IPS-18a (cell line): ENCODE measurements at regions not wholly inside any gene's neighbourhood (a gene's known extent, or its start where the extent isn't known, plus 50 kb on each side); places are given as distances from the start of the nearest gene placed in this dataset.
A peak's percentile ranks its signal among the peaks of the same experiment; 100 is the strongest.

Source experiments
- H3K27ac ChIP-seq: one replicate; pipeline ENCODE4 v1.5.1; 2013; ENCODE audit warnings: low read length
- H3K27me3 ChIP-seq: one replicate; pipeline ENCODE4 v1.6.1; 2013; ENCODE audit warnings: mild to moderate bottlenecking, low read length; ENCODE audit not compliant: control insufficient read depth, insufficient read depth
- H3K36me3 ChIP-seq: one replicate; pipeline ENCODE4 v1.6.1; 2013; ENCODE audit warnings: low read depth, low read length; ENCODE audit not compliant: control insufficient read depth
- H3K4me1 ChIP-seq: one replicate; pipeline ENCODE4 v1.6.1; 2013; ENCODE audit warnings: low read depth, low read length; ENCODE audit not compliant: control insufficient read depth
- H3K4me3 ChIP-seq: one replicate; pipeline ENCODE4 v1.5.1; 2013; ENCODE audit warnings: low read length
- H3K9ac ChIP-seq: one replicate; pipeline ENCODE4 v1.6.1; 2013; ENCODE audit warnings: mild to moderate bottlenecking, low read length, moderate library complexity
- H3K9me3 ChIP-seq: one replicate; pipeline ENCODE4 v1.6.1; 2013; ENCODE audit warnings: low read depth, low read length; ENCODE audit not compliant: control insufficient read depth

GRCh38 chr5:148903587-148903986 lies 77.2 kb downstream of the ADRB2 start:
- Histone ChIP-seq H3K4me3 (no peak overlapping the region), H3K27ac (no peak overlapping the region), H3K4me1 (no peaks in the 10 kb centered on the region), H3K36me3 (no peaks in the 10 kb centered on the region), H3K9me3 (no peaks in the 10 kb centered on the region), H3K9ac (no peak overlapping the region), H3K27me3 (no peaks in the 10 kb centered on the region)

DNA sequence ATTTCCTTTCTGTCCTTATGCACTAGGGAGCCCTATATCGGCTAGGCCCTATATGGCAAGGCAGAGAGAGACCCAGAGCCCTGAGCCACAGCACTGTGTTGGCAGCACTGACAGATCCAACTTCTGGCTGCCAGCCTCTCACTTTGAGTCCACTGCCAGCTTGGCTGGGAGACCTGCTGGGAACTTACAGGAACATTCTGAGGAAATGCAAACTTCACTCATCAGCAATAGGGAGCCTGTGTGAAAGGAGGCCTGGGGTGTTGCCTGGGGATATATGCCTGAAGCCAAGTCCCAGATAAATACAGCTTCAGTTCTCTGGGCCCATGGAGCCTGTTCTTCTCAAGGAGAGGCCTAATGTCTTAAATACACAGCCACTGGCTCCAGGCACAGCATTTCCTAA lies 78.0 kb downstream of the ADRB2 start:
- Histone ChIP-seq H3K36me3 (no peaks in the 10 kb centered on the region), H3K4me1 (no peaks in the 10 kb centered on the region), H3K9me3 (no peaks in the 10 kb centered on the region), H3K27me3 (no peaks in the 10 kb centered on the region), H3K4me3 (no peak overlapping the region), H3K27ac (no peak overlapping the region), H3K9ac (no peak overlapping the region)

DNA sequence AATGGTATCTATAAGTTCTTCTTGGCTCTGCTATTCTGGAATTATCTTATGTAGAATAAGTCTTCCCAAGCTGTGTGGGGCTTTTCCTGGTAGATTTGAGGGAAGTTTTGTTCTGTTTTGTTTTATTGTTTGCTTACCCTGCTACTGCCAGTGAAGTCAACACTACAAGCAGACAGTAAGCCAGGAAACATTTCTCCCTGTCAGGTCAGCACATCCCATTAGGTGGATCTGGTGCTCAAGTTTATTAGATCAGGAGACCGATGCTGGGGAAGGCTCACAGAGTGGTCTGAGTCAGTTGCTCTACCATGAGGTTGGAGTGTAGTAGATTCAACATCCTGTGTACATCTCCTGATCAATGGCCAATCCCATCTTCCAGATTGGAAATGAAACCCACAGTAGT lies 79.1 kb downstream of the ADRB2 start:
- Histone ChIP-seq H3K9me3 (no peaks in the 10 kb centered on the region), H3K4me1 (no peaks in the 10 kb centered on the region), H3K4me3 (no peak overlapping the region), H3K36me3 (no peaks in the 10 kb centered on the region), H3K27me3 (no peaks in the 10 kb centered on the region), H3K9ac (no peak overlapping the region), H3K27ac (no peak overlapping the region)

DNA sequence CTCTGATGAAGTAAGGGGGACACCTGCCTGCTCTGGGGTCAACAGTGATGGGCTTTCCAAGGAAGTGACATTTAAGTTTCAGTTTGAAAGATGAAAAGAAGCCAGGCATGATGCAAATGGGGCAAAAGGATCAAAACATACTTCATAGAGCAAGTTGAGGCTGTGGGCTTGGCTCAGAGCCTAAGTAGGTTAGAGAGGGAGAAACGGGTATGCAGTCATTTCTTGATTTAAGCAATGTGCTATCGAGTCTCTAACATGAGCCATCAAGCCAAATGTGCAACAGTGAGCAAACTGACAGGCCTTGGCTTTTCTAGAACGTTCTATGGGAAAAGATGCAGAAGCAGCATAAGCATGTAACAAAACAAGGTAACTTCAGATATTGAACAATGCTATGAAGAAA lies 80.6 kb downstream of the ADRB2 start:
- Histone ChIP-seq H3K9me3 (no peaks in the 10 kb centered on the region), H3K27ac (no peak overlapping the region), H3K4me3 (no peak overlapping the region), H3K4me1 (no peaks in the 10 kb centered on the region), H3K36me3 (no peaks in the 10 kb centered on the region), H3K9ac (no peak overlapping the region), H3K27me3 (no peaks in the 10 kb centered on the region)

DNA sequence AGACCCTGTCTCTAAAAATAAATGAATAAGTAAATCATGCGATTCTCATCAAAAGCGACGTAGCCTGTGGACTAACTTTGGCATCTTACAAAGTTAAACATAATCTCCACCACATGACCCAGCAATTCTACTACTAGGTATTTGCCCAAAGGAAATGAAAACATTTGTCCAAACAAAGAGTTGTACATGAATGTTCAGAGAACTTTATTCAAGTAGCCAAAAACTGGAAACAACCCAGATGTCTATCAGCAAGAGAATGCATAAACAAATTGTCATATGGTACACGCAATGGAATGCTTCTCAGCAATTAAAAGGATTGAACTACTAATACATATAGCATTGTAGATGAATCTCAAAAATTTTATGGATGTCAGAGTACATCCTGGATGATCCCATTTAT lies 82.6 kb downstream of the ADRB2 start:
- no peak overlapping the region for H3K4me3 ChIP-seq
- no peaks in the 10 kb centered on the region for H3K27me3 ChIP-seq
- no peak overlapping the region for H3K9ac ChIP-seq
- H3K27ac ChIP-seq, result no peak overlapping the region
- H3K9me3 ChIP-seq, result no peaks in the 10 kb centered on the region
- peaks cover 16% of the 10 kb centered on the region for H3K4me1 ChIP-seq
- no peaks in the 10 kb centered on the region for H3K36me3 ChIP-seq

- Histone ChIP-seq H3K4me1 (peaks cover 16% of the 10 kb centered on the region), H3K27ac (no peak overlapping the region), H3K4me3 (no peak overlapping the region)
Measured at GRCh38 chr5:148909766-148910165, 83.4 kb downstream of the ADRB2 start.

GRCh38 chr5:148910216-148910615 lies 83.8 kb downstream of the ADRB2 start:
- Histone ChIP-seq H3K4me3 (no peak overlapping the region), H3K36me3 (no peaks in the 10 kb centered on the region), H3K9me3 (no peaks in the 10 kb centered on the region), H3K4me1 (peaks cover 16% of the 10 kb centered on the region), H3K9ac (no peak overlapping the region), H3K27ac (no peak overlapping the region), H3K27me3 (no peaks in the 10 kb centered on the region)

More at GRCh38 chr5:148909766-148910165, 83.4 kb downstream of the ADRB2 start:
- no peak overlapping the region for H3K9ac ChIP-seq
- H3K27me3 ChIP-seq, result no peaks in the 10 kb centered on the region
- no peaks in the 10 kb centered on the region for H3K9me3 ChIP-seq
- no peaks in the 10 kb centered on the region for H3K36me3 ChIP-seq

DNA sequence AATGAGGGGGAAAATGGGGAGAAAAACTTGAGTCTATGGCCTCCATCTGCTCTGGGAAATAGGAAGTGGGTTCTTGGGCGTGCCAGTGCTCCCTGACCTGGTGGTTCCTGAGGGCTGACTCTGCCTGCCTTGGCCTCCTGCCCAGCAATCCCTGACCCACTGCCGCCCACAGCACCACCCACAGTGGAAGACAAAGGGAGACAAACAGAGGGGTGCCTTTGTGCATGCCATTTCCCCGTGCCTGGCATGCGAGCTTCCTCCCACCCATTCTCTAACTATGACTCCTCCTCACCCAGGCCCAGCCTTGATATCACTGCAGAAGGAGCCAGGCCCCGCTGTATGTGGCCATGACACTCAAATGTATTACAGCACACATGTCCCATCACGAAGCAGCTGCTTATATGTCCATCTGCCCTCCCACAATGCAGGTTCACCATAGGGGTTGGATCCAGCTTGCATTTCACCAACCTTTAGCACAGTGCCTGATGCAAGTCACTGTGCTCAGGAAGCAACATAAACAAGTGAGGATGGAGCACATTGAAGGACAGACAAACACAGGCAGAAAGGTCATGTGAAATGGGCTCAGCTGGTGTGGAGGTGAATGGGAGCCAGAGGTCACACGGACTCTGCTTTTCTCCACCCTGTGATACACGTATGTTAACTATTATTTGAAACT lies 84.4 kb downstream of the ADRB2 start:
- no peak overlapping the region for H3K27ac ChIP-seq
- no peaks in the 10 kb centered on the region for H3K9me3 ChIP-seq
- H3K4me1 ChIP-seq, result peaks cover 16% of the 10 kb centered on the region
- no peaks in the 10 kb centered on the region for H3K27me3 ChIP-seq
- H3K4me3 ChIP-seq, result no peak overlapping the region
- no peaks in the 10 kb centered on the region for H3K36me3 ChIP-seq
- no peak overlapping the region for H3K9ac ChIP-seq

GRCh38 chr5:148911386-148911785 lies 85.0 kb downstream of the ADRB2 start:
- Histone ChIP-seq H3K36me3 (no peaks in the 10 kb centered on the region), H3K27me3 (no peaks in the 10 kb centered on the region), H3K4me3 (no peak overlapping the region), H3K9ac (no peak overlapping the region), H3K4me1 (peaks cover 16% of the 10 kb centered on the region), H3K9me3 (no peaks in the 10 kb centered on the region), H3K27ac (no peak overlapping the region)

- Histone ChIP-seq H3K9me3 (no peaks in the 10 kb centered on the region), H3K4me1 (peaks cover 16% of the 10 kb centered on the region), H3K9ac (no peak overlapping the region), H3K27ac (no peak overlapping the region), H3K36me3 (no peaks in the 10 kb centered on the region), H3K27me3 (no peaks in the 10 kb centered on the region), H3K4me3 (no peak overlapping the region)
Measured at GRCh38 chr5:148912146-148912545, 85.7 kb downstream of the ADRB2 start.

DNA sequence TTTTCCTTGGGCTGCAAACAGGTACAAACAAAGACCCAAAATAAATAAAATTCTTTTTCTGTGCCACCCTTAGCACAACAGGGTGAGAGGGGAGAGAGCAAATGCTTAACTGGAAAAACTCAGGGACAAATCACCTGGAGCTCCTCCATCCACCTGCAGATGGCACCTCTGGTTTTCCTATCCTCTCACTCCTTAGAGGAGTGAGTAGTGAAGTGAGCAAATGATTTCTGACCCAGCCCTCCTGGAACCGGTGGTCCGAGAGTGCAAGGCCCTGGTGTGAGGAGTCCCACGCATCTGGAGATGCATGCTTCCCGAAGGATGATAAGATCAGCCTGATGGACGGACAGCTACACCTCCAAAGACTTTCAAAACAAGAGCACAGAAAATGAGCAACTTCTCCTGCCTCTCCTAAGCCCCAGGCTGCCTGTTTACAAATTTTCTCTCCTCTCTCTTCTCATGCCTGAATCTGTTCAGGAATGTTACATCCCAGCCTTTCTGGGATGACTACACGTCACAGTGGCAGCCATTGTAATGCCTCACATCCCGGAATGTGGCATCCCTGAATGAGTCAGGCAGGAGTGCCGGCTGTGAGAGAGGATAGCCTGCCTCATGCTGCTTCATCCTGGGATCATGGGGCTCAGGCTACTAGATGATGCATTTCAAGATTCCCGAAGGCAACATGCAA lies 86.4 kb downstream of the ADRB2 start:
- no peak overlapping the region for H3K4me3 ChIP-seq
- no peaks in the 10 kb centered on the region for H3K36me3 ChIP-seq
- H3K4me1 ChIP-seq, result peaks cover 16% of the 10 kb centered on the region
- no peak overlapping the region for H3K9ac ChIP-seq
- peak overlapping the region; percentile 15 for H3K27ac ChIP-seq
- H3K27me3 ChIP-seq, result no peaks in the 10 kb centered on the region
- no peaks in the 10 kb centered on the region for H3K9me3 ChIP-seq

- Histone ChIP-seq H3K27me3 (no peaks in the 10 kb centered on the region), H3K36me3 (no peaks in the 10 kb centered on the region), H3K9ac (no peak overlapping the region), H3K9me3 (no peaks in the 10 kb centered on the region), H3K4me3 (no peak overlapping the region), H3K4me1 (peaks cover 16% of the 10 kb centered on the region), H3K27ac (no peak overlapping the region)
Measured at GRCh38 chr5:148913493-148913892, 87.1 kb downstream of the ADRB2 start.
